GM12878 (cell line): ENCODE measurements at regions not wholly inside any gene's neighbourhood (a gene's known extent, or its start where the extent isn't known, plus 50 kb on each side); places are given as distances from the start of the nearest gene placed in this dataset.

Source experiments
- ATAC-seq: fragments of 200-7000 bp; cut with Tn5 transposase; 3 replicates; pipeline ENCODE4 v1.9.1; 2020; ENCODE audit warnings: mild to moderate bottlenecking, moderate library complexity
- BruUV-seq: library from RNA; stranded (reverse); fragments of 400-500 nt; replicated peaks from 2 replicates; lab custom pipeline; 2021; lab: Mats Ljungman, UMichigan
- CTCF ChIA-PET: fragments of 300-600 bp; sonication (Branson Sonifier 250); formaldehyde crosslinking; extraction: SDS; loops from one replicate; lab custom pipeline; 2021; ENCODE audit warnings: inconsistent platforms; lab: Yijun Ruan, JAX
- POLR2A ChIA-PET: fragments of 350-600 bp; formaldehyde crosslinking; extraction: SDS; loops from one replicate; lab custom pipeline; 2021; ENCODE audit warnings: inconsistent platforms; lab: Charles Lee
- RAD21 ChIA-PET: fragments of 300-600 bp; sonication (Branson Sonifier 250); formaldehyde crosslinking; loops from one replicate; lab custom pipeline; 2023; ENCODE audit warnings: antibody characterized with exemption; ENCODE audit not compliant: unreplicated experiment; lab: Charles Lee
- SMC1A ChIA-PET: fragments of 300-600 bp; sonication (Branson Sonifier 250); formaldehyde crosslinking; loops from one replicate; lab custom pipeline; 2023; ENCODE audit not compliant: unreplicated experiment, uncharacterized antibody; lab: Charles Lee
- DNase-seq: peaks from one replicate; pipeline ENCODE4 v3.0.0-alpha.2; 2011; ENCODE audit warnings: low read depth, low spot score
- FAIRE-seq: peaks from 3 replicates; lab custom pipeline; 2011; peaks lifted over from hg19 to GRCh38; lab: Jason Lieb, UNC
- H2AFZ ChIP-seq: 2 replicates; pipeline ENCODE4 v1.6.0; 2011; ENCODE audit warnings: low read depth, low read length, control low read depth; ENCODE audit not compliant: control insufficient read depth
- H3K27ac ChIP-seq: 2 replicates; pipeline ENCODE4 v1.5.1; 2011; ENCODE audit warnings: control low read depth; ENCODE audit not compliant: control insufficient read depth, insufficient read depth
- H3K27me3 ChIP-seq, 2 experiments: replicated peaks in 1 of 2; 2 replicates each; pipeline versions ENCODE4 v1.6.0 to v1.6.1; 2011; ENCODE audit warnings: low read length in 1 of 2; ENCODE audit not compliant: control insufficient read depth in 2 of 2, insufficient read depth in 2 of 2
- H3K36me3 ChIP-seq, 2 experiments: 2 replicates each; pipeline ENCODE4 v1.5.1; 2011; ENCODE audit warnings: low read length in 1 of 2; ENCODE audit not compliant: control insufficient read depth in 2 of 2, insufficient read depth in 2 of 2
- H3K4me1 ChIP-seq: 2 replicates; pipeline ENCODE4 v1.6.1; 2011; ENCODE audit warnings: mild to moderate bottlenecking, low read length, moderate library complexity, mixed read lengths; ENCODE audit not compliant: control insufficient read depth, insufficient read depth
- H3K4me2 ChIP-seq: 2 replicates; pipeline ENCODE4 v1.6.0; 2011; ENCODE audit warnings: control low read depth; ENCODE audit not compliant: control insufficient read depth, insufficient read depth
- H3K4me3 ChIP-seq: fragments of 200-600 bp; sonication (generic); 2 replicates; pipeline ENCODE4 v1.5.1; 2016
- H3K79me2 ChIP-seq: 2 replicates; pipeline ENCODE4 v1.6.0; 2011; ENCODE audit warnings: low read length; ENCODE audit not compliant: control insufficient read depth, insufficient read depth
- H3K9ac ChIP-seq: 2 replicates; pipeline ENCODE4 v1.8.0; 2011; ENCODE audit warnings: low read length, control low read depth, mixed read lengths; ENCODE audit not compliant: control insufficient read depth, insufficient read depth
- H3K9me3 ChIP-seq: replicated peaks from 3 replicates; pipeline ENCODE4 v1.5.1; 2011; ENCODE audit warnings: mild to moderate bottlenecking, low read length; ENCODE audit not compliant: control insufficient read depth, insufficient read depth
- H4K20me1 ChIP-seq: 2 replicates; pipeline ENCODE4 v1.6.0; 2011; ENCODE audit not compliant: control insufficient read depth, insufficient read depth
- JUND ChIP-seq: IDR thresholded peaks from 2 replicates; pipeline ENCODE4 v1.6.1; 2012; ENCODE audit warnings: low read depth, mild to moderate bottlenecking, low read length, improper control_type of control experiment, moderate library complexity
- PAX8 ChIP-seq: fragments of 450-650 bp; IDR thresholded peaks from 2 replicates; pipeline ENCODE4 v1.6.1; 2017; ENCODE audit warnings: mild to moderate bottlenecking, moderate library complexity
- POU2F2 ChIP-seq: IDR thresholded peaks from 3 replicates; pipeline ENCODE4 v1.6.1; 2011; ENCODE audit warnings: low read depth, mild to moderate bottlenecking, low read length, borderline replicate concordance
- TCF12 ChIP-seq: IDR thresholded peaks from 2 replicates; pipeline ENCODE4 v1.6.1; 2011; ENCODE audit warnings: low read depth, mild to moderate bottlenecking, low read length
- WGBS: methylation state at CpG from one replicate; pipeline ENCODE4 v1.1.6; 2016; ENCODE audit warnings: low lambda C conversion rate; ENCODE audit not compliant: insufficient replicate concordance, insufficient coverage; ENCODE audit errors: missing lambda C conversion rate; 5-methylcytosine and 5-hydroxymethylcytosine counted together
- in situ Hi-C: fragments of 300-500 bp; cut with MboI; formaldehyde crosslinking; loops from 9 replicates; pipeline ENCODE4 v1.14.3; 2018; ENCODE audit warnings: mixed read lengths
- intact Hi-C: fragments of 100-400 bp; cut with micrococcal nuclease; formaldehyde crosslinking; loops from one replicate; pipeline ENCODE4 v1.14.2; 2022; ENCODE audit not compliant: unreplicated experiment
- TF ChIP-seq, protein P1 (sequence below): fragments of 450-650 bp; IDR thresholded peaks from 2 replicates; pipeline ENCODE4 v1.6.1; 2017; ENCODE audit warnings: antibody characterized with exemption, mild to moderate bottlenecking, moderate library complexity
- TF ChIP-seq, protein P2 (sequence below): fragments of 450-650 bp; IDR thresholded peaks from 2 replicates; pipeline ENCODE4 v1.6.1; 2016; ENCODE audit warnings: mild to moderate bottlenecking, moderate library complexity, borderline replicate concordance
- TF ChIP-seq, protein P3 (sequence below): fragments of 450-650 bp; IDR thresholded peaks from 2 replicates; pipeline ENCODE4 v1.6.1; 2017; ENCODE audit warnings: mild to moderate bottlenecking, low read depth, inconsistent platforms; ENCODE audit not compliant: poor library complexity, severe bottlenecking
- TF ChIP-seq, protein P4 (sequence below): fragments of 450-650 bp; conservative IDR thresholded peaks from 2 replicates; pipeline ENCODE4 v1.6.1; 2017; ENCODE audit warnings: mild to moderate bottlenecking, moderate library complexity

DNA sequence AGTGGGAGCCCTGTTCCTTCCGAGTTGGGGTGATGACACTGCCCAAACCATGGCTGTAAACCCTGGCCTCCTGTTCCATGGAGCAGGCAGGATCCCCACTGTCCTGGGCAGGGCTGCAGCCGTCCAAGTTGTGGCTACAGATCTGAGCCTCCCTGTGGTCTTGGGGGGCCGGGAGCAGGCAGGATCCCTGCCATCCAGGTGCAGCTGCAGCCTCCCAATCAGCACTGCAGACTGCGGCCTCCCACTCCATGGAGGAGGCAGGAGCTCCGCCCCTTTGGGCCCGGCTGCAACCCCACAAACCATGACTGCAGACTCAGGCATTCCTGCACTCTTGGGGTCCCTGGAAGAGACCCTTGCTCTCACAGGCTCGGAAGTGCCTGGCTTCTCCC lies 872.1 kb upstream of the GJE1 start:
- no peaks in the 10 kb centered on the region for H3K36me3 ChIP-seq
- H2AFZ ChIP-seq, result no peak overlapping the region
- H3K4me3 ChIP-seq, result no peak overlapping the region
- BruUV-seq, result no TSS peak
- no peaks in the 10 kb centered on the region for H3K9me3 ChIP-seq
- H3K79me2 ChIP-seq, result no peaks in the 10 kb centered on the region
- no peaks in the 10 kb centered on the region for H3K27me3 ChIP-seq
- POLR2A ChIA-PET, result no interaction called here
- DNase-seq, result no peak
- no peak overlapping the region for H3K4me2 ChIP-seq
- no peak for FAIRE-seq
- RAD21 ChIA-PET, result no interaction called here
- 26% methylated on average over 7 of the region's 7 CpGs for WGBS
- CTCF ChIA-PET, result no interaction called here
- H3K4me1 ChIP-seq, result no peaks in the 10 kb centered on the region
- ATAC-seq, result no peak
- SMC1A ChIA-PET, result no interaction called here
- no peak overlapping the region for H3K9ac ChIP-seq
- intact Hi-C loops (no loop called here), in situ Hi-C loops (no loop called here)
- H3K27ac ChIP-seq, result no peak overlapping the region
- H4K20me1 ChIP-seq, result no peaks in the 10 kb centered on the region
- TF ChIP-seq, protein P1, sequence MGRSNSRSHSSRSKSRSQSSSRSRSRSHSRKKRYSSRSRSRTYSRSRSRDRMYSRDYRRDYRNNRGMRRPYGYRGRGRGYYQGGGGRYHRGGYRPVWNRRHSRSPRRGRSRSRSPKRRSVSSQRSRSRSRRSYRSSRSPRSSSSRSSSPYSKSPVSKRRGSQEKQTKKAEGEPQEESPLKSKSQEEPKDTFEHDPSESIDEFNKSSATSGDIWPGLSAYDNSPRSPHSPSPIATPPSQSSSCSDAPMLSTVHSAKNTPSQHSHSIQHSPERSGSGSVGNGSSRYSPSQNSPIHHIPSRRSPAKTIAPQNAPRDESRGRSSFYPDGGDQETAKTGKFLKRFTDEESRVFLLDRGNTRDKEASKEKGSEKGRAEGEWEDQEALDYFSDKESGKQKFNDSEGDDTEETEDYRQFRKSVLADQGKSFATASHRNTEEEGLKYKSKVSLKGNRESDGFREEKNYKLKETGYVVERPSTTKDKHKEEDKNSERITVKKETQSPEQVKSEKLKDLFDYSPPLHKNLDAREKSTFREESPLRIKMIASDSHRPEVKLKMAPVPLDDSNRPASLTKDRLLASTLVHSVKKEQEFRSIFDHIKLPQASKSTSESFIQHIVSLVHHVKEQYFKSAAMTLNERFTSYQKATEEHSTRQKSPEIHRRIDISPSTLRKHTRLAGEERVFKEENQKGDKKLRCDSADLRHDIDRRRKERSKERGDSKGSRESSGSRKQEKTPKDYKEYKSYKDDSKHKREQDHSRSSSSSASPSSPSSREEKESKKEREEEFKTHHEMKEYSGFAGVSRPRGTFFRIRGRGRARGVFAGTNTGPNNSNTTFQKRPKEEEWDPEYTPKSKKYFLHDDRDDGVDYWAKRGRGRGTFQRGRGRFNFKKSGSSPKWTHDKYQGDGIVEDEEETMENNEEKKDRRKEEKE, result no peak
- TF ChIP-seq, protein P2, sequence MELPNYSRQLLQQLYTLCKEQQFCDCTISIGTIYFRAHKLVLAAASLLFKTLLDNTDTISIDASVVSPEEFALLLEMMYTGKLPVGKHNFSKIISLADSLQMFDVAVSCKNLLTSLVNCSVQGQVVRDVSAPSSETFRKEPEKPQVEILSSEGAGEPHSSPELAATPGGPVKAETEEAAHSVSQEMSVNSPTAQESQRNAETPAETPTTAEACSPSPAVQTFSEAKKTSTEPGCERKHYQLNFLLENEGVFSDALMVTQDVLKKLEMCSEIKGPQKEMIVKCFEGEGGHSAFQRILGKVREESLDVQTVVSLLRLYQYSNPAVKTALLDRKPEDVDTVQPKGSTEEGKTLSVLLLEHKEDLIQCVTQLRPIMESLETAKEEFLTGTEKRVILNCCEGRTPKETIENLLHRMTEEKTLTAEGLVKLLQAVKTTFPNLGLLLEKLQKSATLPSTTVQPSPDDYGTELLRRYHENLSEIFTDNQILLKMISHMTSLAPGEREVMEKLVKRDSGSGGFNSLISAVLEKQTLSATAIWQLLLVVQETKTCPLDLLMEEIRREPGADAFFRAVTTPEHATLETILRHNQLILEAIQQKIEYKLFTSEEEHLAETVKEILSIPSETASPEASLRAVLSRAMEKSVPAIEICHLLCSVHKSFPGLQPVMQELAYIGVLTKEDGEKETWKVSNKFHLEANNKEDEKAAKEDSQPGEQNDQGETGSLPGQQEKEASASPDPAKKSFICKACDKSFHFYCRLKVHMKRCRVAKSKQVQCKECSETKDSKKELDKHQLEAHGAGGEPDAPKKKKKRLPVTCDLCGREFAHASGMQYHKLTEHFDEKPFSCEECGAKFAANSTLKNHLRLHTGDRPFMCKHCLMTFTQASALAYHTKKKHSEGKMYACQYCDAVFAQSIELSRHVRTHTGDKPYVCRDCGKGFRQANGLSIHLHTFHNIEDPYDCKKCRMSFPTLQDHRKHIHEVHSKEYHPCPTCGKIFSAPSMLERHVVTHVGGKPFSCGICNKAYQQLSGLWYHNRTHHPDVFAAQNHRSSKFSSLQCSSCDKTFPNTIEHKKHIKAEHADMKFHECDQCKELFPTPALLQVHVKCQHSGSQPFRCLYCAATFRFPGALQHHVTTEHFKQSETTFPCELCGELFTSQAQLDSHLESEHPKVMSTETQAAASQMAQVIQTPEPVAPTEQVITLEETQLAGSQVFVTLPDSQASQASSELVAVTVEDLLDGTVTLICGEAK, result no peak
- TF ChIP-seq JUND (no peak), TCF12 (no peak), PAX8 (no peak), POU2F2 (no peak)
- TF ChIP-seq, protein P3, sequence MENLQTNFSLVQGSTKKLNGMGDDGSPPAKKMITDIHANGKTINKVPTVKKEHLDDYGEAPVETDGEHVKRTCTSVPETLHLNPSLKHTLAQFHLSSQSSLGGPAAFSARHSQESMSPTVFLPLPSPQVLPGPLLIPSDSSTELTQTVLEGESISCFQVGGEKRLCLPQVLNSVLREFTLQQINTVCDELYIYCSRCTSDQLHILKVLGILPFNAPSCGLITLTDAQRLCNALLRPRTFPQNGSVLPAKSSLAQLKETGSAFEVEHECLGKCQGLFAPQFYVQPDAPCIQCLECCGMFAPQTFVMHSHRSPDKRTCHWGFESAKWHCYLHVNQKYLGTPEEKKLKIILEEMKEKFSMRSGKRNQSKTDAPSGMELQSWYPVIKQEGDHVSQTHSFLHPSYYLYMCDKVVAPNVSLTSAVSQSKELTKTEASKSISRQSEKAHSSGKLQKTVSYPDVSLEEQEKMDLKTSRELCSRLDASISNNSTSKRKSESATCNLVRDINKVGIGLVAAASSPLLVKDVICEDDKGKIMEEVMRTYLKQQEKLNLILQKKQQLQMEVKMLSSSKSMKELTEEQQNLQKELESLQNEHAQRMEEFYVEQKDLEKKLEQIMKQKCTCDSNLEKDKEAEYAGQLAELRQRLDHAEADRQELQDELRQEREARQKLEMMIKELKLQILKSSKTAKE, result no peak
- TF ChIP-seq, protein P4, sequence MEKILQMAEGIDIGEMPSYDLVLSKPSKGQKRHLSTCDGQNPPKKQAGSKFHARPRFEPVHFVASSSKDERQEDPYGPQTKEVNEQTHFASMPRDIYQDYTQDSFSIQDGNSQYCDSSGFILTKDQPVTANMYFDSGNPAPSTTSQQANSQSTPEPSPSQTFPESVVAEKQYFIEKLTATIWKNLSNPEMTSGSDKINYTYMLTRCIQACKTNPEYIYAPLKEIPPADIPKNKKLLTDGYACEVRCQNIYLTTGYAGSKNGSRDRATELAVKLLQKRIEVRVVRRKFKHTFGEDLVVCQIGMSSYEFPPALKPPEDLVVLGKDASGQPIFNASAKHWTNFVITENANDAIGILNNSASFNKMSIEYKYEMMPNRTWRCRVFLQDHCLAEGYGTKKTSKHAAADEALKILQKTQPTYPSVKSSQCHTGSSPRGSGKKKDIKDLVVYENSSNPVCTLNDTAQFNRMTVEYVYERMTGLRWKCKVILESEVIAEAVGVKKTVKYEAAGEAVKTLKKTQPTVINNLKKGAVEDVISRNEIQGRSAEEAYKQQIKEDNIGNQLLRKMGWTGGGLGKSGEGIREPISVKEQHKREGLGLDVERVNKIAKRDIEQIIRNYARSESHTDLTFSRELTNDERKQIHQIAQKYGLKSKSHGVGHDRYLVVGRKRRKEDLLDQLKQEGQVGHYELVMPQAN, result no peak
